ENCODE measurements at regions not wholly inside any gene's neighbourhood (a gene's known extent, or its start where the extent isn't known, plus 50 kb on each side); places are given as distances from the start of the nearest gene placed in this dataset.

DNA sequence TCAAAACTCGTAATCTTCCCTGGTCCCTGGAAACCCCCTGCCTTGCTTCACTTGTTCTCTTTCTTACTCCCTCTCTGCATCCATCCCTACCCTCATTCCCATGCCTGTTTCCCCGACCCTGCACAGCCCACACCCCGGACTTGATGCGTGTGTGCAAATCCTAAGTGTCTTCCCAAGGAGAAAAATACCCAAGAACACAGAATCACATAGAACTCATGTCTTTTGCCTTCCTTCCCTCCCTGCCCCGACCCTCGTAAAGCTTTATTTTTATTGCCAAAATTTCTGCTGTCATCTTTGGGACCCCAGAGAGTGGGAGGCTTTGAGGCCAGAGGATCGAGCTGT lies 169.6 kb upstream of the PMEPA1 start:
- peaks cover 3% of the 10 kb centered on the region for H3K27me3 Mint-ChIP-seq (ENCODE audit: unreplicated experiment)
- H3K4me1 Mint-ChIP-seq (ENCODE audit: low read depth, unreplicated experiment), result peaks cover 15% of the 10 kb centered on the region
- TF ChIP-seq, protein P1, sequence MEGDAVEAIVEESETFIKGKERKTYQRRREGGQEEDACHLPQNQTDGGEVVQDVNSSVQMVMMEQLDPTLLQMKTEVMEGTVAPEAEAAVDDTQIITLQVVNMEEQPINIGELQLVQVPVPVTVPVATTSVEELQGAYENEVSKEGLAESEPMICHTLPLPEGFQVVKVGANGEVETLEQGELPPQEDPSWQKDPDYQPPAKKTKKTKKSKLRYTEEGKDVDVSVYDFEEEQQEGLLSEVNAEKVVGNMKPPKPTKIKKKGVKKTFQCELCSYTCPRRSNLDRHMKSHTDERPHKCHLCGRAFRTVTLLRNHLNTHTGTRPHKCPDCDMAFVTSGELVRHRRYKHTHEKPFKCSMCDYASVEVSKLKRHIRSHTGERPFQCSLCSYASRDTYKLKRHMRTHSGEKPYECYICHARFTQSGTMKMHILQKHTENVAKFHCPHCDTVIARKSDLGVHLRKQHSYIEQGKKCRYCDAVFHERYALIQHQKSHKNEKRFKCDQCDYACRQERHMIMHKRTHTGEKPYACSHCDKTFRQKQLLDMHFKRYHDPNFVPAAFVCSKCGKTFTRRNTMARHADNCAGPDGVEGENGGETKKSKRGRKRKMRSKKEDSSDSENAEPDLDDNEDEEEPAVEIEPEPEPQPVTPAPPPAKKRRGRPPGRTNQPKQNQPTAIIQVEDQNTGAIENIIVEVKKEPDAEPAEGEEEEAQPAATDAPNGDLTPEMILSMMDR (IDR thresholded peaks at IDR 0.05; ENCODE audit: partially characterized antibody, unreplicated experiment), result no peak
- H3K36me3 Mint-ChIP-seq (ENCODE audit: unreplicated experiment), result no peaks in the 10 kb centered on the region
- no peak for DNase-seq
- H3K9me3 Mint-ChIP-seq (ENCODE audit: unreplicated experiment), result peaks cover 2% of the 10 kb centered on the region
- H3K4me3 Mint-ChIP-seq (ENCODE audit: unreplicated experiment), result no peak overlapping the region
- H3K27ac Mint-ChIP-seq (ENCODE audit: unreplicated experiment), result no peak overlapping the region

DNA sequence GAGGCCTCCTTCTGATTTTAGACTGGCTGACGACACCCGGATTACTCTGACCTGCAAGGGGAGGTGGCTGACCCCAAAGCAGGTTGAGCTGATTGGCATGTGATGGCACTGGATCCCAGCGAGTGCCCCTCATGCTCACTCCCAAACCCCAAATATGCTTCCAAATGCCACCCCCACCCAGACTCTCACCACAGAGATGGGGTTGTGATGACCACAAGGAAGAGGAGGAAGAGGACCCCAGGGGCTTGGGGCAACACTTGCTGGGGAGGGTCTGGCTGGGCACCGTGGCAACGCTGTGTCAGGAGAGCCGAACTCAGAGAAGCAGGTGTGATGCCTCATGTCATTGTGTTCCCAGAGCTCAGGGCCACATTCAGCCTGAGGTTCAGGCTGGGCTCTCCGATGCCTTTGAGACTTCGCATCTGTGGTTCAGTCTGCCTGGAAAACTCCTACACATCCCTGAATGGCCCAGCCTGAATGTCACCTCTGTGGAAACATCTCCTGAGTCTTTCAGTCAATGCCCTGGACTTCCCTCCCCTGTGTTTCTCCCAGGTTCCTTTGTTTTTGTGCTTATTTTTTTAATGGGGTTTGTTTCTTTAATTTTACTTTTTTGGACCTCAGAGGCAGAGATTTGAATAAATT lies 169.1 kb upstream of the PMEPA1 start:
- H3K27me3 Mint-ChIP-seq (ENCODE audit: unreplicated experiment), result peaks cover 3% of the 10 kb centered on the region
- TF ChIP-seq, protein P1 (IDR thresholded peaks at IDR 0.05; ENCODE audit: partially characterized antibody, unreplicated experiment), result no peak

DNA sequence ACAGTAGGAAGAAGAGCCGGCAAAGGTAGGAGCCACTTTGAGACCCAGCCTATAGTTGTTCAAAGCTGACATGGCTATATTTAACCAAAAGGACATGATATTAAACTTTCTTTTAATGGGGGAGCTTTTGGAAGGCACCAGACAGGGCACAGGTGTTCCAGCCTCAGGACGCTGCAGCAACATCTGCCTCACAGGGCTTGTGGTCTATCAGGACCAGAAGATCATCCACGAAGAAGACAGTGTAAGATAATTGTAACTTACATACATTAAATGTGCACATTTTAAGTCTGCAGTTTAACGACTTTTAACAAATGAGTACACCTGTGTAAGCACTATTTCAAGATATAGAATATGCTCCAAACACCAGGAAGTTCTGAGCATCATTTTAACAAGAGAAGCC lies 168.2 kb upstream of the PMEPA1 start:
- no peak for DNase-seq
- Mint-ChIP-seq H3K4me1 (ENCODE audit: low read depth, unreplicated experiment) (peaks cover 8% of the 10 kb centered on the region), H3K36me3 (ENCODE audit: unreplicated experiment) (no peaks in the 10 kb centered on the region), H3K27ac (ENCODE audit: unreplicated experiment) (no peak overlapping the region), H3K27me3 (ENCODE audit: unreplicated experiment) (peaks cover 3% of the 10 kb centered on the region), H3K4me3 (ENCODE audit: unreplicated experiment) (no peak overlapping the region), H3K9me3 (ENCODE audit: unreplicated experiment) (peaks cover 2% of the 10 kb centered on the region)
- TF ChIP-seq, protein P1 (IDR thresholded peaks at IDR 0.05; ENCODE audit: partially characterized antibody, unreplicated experiment), result no peak

More for the DNA sequence above, 169.1 kb upstream of the PMEPA1 start:
- DNase-seq, result no peak
- Mint-ChIP-seq H3K36me3 (ENCODE audit: unreplicated experiment) (no peaks in the 10 kb centered on the region), H3K9me3 (ENCODE audit: unreplicated experiment) (peaks cover 2% of the 10 kb centered on the region), H3K4me3 (ENCODE audit: unreplicated experiment) (no peak overlapping the region), H3K27ac (ENCODE audit: unreplicated experiment) (no peak overlapping the region), H3K4me1 (ENCODE audit: low read depth, unreplicated experiment) (peaks cover 11% of the 10 kb centered on the region)

DNA sequence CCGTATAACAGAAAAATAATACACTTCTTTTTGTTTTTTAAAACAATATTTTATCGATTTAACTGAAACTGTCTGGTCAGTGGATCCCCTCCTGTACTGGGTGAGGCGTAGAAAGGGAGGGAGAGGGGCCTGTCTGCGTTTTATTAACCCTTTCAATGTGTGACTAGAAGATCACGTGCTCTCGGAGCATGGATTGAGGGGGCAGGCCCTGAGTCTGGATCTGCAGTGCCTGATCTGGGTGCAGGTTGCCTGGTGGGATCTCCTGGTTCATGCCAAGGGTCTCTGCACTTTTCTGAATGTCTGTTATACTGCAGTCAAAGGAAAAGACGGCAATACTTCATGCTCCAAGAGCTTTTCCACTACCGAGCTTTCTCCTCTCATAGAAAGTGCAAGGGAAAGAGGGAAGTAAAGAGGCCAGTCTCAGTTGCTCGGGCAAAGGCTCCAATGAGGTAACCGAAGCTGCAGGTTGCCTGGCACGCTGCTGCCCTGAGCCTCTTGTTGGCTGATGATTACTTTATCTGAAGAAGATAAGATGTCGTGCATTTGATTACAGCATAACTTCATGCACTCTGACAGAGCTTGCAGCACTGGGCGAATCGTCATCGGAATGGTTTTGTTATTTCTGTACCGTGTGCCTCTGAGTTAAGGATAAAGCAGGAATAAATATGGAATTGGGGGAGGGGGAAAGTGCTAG lies 167.5 kb upstream of the PMEPA1 start:
- H3K27ac Mint-ChIP-seq (ENCODE audit: unreplicated experiment), result no peak overlapping the region
- peaks cover 3% of the 10 kb centered on the region for H3K27me3 Mint-ChIP-seq (ENCODE audit: unreplicated experiment)
- TF ChIP-seq, protein P1 (IDR thresholded peaks at IDR 0.05; ENCODE audit: partially characterized antibody, unreplicated experiment), result no peak
- H3K4me3 Mint-ChIP-seq (ENCODE audit: unreplicated experiment), result no peak overlapping the region
- H3K9me3 Mint-ChIP-seq (ENCODE audit: unreplicated experiment), result peaks cover 3% of the 10 kb centered on the region
- DNase-seq, result no peak
- peaks cover 7% of the 10 kb centered on the region for H3K4me1 Mint-ChIP-seq (ENCODE audit: low read depth, unreplicated experiment)
- H3K36me3 Mint-ChIP-seq (ENCODE audit: unreplicated experiment), result no peaks in the 10 kb centered on the region

DNA sequence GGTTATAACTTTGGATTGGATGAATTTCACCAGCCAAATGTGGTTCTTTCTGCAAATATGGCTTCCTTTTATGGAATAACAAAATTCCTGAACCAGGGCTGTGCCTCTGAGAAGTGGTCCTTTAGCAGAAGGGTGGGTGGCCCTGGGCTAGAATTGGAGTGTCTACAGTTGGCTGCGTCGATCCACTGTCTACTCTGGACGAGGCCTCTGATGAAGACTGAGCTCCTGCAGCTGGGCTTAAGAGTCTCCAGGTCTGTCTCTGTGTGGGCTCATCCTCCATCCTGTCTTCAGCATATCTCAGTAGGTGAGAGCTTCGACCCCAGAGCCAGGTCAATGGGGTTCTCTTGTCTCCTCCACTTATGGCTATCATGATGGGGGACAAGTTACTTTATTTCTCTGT lies 166.3 kb upstream of the PMEPA1 start:
- Mint-ChIP-seq H3K27me3 (ENCODE audit: unreplicated experiment) (peaks cover 3% of the 10 kb centered on the region), H3K36me3 (ENCODE audit: unreplicated experiment) (no peaks in the 10 kb centered on the region), H3K27ac (ENCODE audit: unreplicated experiment) (no peak overlapping the region), H3K4me3 (ENCODE audit: unreplicated experiment) (no peak overlapping the region), H3K9me3 (ENCODE audit: unreplicated experiment) (peaks cover 3% of the 10 kb centered on the region), H3K4me1 (ENCODE audit: low read depth, unreplicated experiment) (peaks cover 8% of the 10 kb centered on the region)
- DNase-seq, result no peak
- TF ChIP-seq, protein P1 (IDR thresholded peaks at IDR 0.05; ENCODE audit: partially characterized antibody, unreplicated experiment), result no peak

All from glutamatergic neuron (in vitro differentiated cells).